HFF-Myc (cell line): ENCODE measurements at regions not wholly inside any gene's neighbourhood (a gene's known extent, or its start where the extent isn't known, plus 50 kb on each side); places are given as distances from the start of the nearest gene placed in this dataset.

ENCODE experiments used
- DNase-seq: peaks from one replicate; pipeline ENCODE4 v3.0.0-alpha.2; 2011; ENCODE audit warnings: low read depth; ENCODE audit errors: extremely low read depth
- H3K4me3 ChIP-seq: replicated peaks from 2 replicates; pipeline ENCODE4 v1.5.1; 2011; ENCODE audit warnings: low read depth, mild to moderate bottlenecking, control low read depth, low read length
- TF ChIP-seq, protein P1 (sequence below): IDR thresholded peaks from 2 replicates; pipeline ENCODE4 v1.5.1; 2012; ENCODE audit warnings: mild to moderate bottlenecking, low read depth, low read length, control low read depth; ENCODE audit errors: missing control alignments

DNA sequence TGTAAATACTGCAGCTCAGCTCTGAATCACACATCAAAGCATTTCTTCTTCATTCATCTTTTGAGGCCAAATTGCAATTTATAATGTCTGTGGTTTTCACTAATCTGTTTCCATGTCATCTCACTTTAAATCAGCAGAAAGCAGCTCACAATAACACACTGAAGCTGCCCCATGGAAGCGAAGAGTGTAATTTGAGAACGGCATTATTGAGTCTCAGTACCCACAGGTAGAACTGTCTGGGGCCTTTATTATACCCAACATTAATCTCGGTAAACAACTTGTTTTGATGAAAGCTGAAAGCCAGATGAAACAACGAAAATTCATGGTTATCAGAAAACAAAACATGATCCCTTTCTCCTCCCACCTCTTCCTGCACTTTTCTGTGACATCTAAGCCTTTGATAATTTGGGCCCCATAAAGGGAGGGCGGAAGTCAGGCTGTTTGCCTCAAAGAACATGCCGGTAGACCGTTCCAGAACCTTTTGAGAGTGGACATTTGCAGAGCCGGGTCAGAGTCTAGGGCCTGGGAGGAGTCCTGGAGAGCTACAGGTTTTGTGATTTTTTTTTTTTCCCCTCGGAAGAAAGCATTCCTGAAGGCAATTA lies 68.2 kb upstream of the SESN3 start:
- no peak for DNase-seq
- TF ChIP-seq, protein P1, sequence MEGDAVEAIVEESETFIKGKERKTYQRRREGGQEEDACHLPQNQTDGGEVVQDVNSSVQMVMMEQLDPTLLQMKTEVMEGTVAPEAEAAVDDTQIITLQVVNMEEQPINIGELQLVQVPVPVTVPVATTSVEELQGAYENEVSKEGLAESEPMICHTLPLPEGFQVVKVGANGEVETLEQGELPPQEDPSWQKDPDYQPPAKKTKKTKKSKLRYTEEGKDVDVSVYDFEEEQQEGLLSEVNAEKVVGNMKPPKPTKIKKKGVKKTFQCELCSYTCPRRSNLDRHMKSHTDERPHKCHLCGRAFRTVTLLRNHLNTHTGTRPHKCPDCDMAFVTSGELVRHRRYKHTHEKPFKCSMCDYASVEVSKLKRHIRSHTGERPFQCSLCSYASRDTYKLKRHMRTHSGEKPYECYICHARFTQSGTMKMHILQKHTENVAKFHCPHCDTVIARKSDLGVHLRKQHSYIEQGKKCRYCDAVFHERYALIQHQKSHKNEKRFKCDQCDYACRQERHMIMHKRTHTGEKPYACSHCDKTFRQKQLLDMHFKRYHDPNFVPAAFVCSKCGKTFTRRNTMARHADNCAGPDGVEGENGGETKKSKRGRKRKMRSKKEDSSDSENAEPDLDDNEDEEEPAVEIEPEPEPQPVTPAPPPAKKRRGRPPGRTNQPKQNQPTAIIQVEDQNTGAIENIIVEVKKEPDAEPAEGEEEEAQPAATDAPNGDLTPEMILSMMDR = no peak
- no peak overlapping the region for H3K4me3 ChIP-seq

DNA sequence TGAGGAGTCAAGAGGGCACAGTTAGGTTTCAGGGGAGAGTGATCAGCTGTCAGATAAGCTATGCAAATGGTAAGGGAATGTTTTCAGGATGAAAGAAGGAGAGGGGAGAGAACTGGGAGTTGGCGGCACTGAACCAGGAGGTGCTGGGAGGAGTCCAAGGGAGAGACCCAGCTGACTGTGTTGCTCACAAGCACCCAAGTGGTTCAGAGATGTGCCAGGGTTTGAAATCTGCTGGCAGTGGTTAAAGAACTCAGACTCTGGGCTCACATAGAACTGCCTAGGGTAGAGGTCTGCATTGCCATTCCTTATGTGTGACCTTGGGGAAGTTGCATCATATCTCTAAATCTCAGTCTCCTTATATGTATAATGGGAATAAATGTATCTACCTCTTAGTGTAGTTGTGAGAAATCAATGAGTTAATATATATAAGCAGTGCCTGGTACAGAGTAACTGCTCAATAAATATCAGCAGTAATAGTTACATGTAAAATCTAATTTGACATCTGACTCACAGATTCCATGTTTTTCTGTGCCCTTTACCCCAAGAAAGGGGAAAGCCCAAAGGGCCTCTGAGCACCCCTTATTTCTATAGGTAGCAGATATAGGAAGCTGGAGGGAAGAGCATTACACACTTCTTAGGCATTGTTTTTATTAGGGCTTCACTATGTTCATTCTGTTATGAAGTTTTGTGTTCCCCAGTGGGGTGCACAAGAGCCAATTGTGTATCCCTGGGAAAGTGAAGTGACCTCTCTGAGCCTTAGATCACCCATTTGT lies 66.9 kb upstream of the SESN3 start:
- DNase-seq = no peak
- H3K4me3 ChIP-seq = no peak overlapping the region
- TF ChIP-seq, protein P1 = no peak

DNA sequence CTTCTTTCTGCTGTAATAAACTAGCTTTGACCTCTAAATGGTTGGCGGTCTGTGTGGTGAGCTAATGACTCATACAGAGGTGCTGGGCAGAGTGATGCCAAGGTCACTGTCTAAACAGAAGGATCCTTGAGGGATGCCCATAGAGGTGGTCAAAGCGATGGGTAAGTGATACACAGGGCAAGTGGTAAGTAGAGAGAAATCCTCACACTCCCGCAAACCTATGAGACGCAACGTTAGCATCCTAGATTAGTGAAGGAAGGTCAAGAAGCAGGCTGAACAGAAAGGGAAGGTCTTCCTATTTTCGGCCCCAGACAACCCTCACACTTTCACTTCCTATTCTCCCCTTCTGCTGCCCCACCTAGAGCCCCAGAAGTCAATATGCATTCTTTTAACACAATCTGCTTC lies 65.6 kb upstream of the SESN3 start:
- TF ChIP-seq, protein P1 = no peak
- no peak overlapping the region for H3K4me3 ChIP-seq
- DNase-seq = no peak

DNA sequence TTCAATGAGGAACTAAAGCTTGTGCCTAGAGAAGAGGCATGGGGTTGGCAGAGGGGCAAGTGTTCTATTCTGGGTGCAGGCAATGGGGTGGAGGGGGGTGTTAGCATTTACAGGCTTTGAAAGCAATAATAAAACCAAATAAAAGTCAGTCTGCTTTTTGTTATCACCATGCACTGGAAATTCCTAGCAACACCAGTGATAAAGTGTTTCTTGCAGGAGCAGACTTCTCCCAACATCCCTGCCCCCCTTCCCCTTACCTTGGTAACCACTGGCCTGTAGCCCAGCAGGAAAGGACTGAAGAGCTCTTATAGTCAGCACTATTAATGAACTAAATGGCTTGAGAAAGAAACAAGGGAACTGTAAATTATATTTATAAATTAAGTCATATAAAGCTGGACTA lies 65.2 kb upstream of the SESN3 start:
- no peak overlapping the region for H3K4me3 ChIP-seq
- TF ChIP-seq, protein P1 = no peak
- no peak for DNase-seq

DNA sequence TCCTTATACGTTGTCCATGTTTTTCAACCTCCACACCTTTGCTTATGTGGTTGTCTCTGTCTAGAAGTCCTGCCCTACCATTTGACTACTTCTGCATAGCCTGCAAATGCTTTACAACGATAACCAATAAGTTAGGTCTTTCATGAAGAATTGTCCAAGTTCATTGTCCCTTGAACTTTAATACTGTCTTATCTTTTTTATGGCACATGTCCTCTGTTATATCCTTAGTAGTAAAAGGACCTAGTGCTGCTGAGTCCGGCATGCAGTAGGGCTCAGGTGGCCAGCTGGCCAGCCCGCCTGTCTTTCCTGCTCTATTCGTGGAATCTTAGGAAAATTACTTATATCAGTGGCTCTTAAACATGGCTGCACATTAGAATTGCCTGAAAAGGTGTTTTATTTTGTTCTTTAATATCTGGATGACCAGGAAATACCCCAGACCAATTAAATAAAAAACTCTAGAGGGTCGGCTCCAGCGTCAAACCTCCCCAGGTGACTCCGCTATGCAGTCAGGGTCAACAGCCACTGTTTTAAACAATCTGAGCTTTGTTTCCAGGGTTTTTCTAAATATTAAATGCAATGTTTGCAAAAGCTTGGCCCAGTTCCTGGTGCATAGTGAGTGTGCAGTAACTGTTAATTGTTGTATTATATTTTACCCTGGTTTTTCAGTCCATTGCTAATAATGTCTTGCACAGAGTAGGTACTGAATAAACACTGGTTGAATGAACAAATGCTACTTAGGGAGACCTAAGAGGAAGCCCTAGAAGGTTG lies 64.6 kb upstream of the SESN3 start:
- no peak for DNase-seq
- TF ChIP-seq, protein P1 = no peak
- H3K4me3 ChIP-seq = no peak overlapping the region

DNA sequence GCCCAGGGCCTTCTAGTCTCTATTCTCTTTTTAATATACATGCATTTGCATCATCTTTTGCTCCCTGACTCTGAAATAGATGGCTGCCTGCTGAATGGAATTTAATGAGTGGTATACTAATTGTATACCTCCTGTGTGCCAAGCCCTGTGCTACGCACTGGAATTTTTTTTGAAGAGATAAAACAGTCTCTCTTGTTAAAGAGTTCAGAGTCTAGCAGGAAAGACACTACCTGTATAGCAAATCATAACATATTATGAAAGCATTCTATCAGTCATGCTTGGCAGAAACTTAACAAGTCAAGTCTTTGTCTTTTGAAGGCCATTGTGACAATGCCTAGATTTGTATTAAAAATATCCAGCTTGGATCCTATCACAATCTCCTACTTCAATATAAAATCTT lies 63.7 kb upstream of the SESN3 start:
- TF ChIP-seq, protein P1 = no peak
- no peak for DNase-seq
- no peak overlapping the region for H3K4me3 ChIP-seq
